ENCODE measurements at regions not wholly inside any gene's neighbourhood (a gene's known extent, or its start where the extent isn't known, plus 50 kb on each side); places are given as distances from the start of the nearest gene placed in this dataset.

DNA sequence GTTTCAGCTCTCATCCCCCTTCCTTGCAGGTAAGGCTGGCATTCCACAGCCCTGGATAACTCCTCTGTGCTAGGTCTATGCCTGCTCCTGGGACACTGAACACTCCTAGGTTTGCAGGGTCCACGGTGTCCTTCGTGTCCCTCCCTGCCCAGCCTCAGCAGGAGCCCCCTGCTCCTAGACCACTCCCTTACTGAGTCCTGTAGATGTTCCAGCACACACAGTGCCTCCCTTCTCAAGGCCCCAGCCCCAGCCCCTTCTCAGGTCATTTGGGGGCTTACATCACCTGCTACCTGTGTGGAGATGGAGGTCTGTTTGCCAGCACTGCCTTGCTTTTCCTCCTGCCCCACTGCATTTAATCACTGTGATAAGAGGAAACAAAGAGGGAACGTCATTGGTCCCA is 146.4 kb upstream of the TNP1 start:
- no peak overlapping the region for H3K4me3 ChIP-seq (ENCODE audit: low read depth, low read length, poor library complexity, severe bottlenecking)
- no TSS peak for BruUV-seq (replicated peaks)
- no peak overlapping the region for H3K27ac ChIP-seq (ENCODE audit: low read depth, low read length, poor library complexity, severe bottlenecking)
- H3K9me3 ChIP-seq (ENCODE audit: low read depth, low read length, poor library complexity, severe bottlenecking) = no peaks in the 10 kb centered on the region
- CTCF ChIA-PET = no interaction called here
- no peaks in the 10 kb centered on the region for H3K4me1 ChIP-seq (ENCODE audit: insufficient read depth, low read length, poor library complexity, severe bottlenecking)
- no peak for DNase-seq (ENCODE audit: low spot score)
- POLR2A ChIA-PET (ENCODE audit: low non-redundant PET) = no interaction called here
- peaks cover 4% of the 10 kb centered on the region for H3K27me3 ChIP-seq (replicated peaks; ENCODE audit: insufficient read depth, low read depth, low read length, poor library complexity)
- intact Hi-C loops (cut with micrococcal nuclease; ENCODE audit: unreplicated experiment) = no loop called here
- H3K36me3 ChIP-seq (ENCODE audit: insufficient read depth, low read length, poor library complexity, severe bottlenecking) = no peaks in the 10 kb centered on the region
- no peak for TF ChIP-seq EZH2 (IDR thresholded peaks at IDR 0.05; ENCODE audit: borderline replicate concordance, low read depth, low read length, poor library complexity, severe bottlenecking)
- TF ChIP-seq, protein P1, sequence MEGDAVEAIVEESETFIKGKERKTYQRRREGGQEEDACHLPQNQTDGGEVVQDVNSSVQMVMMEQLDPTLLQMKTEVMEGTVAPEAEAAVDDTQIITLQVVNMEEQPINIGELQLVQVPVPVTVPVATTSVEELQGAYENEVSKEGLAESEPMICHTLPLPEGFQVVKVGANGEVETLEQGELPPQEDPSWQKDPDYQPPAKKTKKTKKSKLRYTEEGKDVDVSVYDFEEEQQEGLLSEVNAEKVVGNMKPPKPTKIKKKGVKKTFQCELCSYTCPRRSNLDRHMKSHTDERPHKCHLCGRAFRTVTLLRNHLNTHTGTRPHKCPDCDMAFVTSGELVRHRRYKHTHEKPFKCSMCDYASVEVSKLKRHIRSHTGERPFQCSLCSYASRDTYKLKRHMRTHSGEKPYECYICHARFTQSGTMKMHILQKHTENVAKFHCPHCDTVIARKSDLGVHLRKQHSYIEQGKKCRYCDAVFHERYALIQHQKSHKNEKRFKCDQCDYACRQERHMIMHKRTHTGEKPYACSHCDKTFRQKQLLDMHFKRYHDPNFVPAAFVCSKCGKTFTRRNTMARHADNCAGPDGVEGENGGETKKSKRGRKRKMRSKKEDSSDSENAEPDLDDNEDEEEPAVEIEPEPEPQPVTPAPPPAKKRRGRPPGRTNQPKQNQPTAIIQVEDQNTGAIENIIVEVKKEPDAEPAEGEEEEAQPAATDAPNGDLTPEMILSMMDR (conservative IDR thresholded peaks at IDR 0.05; ENCODE audit: low read depth, low read length) = no peak

DNA sequence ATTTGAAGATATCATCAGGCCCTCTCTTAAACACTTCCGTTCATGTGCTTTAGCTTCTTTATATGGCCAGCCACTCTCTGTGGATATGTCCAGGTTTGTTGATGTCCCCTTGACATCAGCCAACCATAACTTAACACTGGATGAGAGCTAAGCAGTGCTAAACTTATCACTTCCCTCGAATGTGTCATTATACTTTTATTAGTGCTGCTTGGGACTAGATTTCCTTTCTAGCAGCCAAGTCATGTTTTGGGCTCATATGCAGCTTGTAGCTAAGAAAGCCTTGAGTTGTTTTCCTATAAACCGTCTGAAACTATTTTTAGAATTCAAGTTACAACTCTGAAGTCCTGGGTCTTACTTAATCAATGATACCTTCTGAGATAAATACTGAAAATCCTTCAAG is 144.8 kb upstream of the TNP1 start:
- Histone ChIP-seq H3K4me1 (ENCODE audit: insufficient read depth, low read length, poor library complexity, severe bottlenecking) (no peaks in the 10 kb centered on the region), H3K4me3 (ENCODE audit: low read depth, low read length, poor library complexity, severe bottlenecking) (no peak overlapping the region), H3K27me3 (replicated peaks; ENCODE audit: insufficient read depth, low read depth, low read length, poor library complexity) (peaks cover 4% of the 10 kb centered on the region), H3K27ac (ENCODE audit: low read depth, low read length, poor library complexity, severe bottlenecking) (no peak overlapping the region), H3K36me3 (ENCODE audit: insufficient read depth, low read length, poor library complexity, severe bottlenecking) (no peaks in the 10 kb centered on the region), H3K9me3 (ENCODE audit: low read depth, low read length, poor library complexity, severe bottlenecking) (no peaks in the 10 kb centered on the region)
- no TSS peak for BruUV-seq (replicated peaks)
- ChIA-PET POLR2A (ENCODE audit: low non-redundant PET) (no interaction called here), CTCF (no interaction called here)
- TF ChIP-seq, protein P1 (conservative IDR thresholded peaks at IDR 0.05; ENCODE audit: low read depth, low read length) = no peak
- no peak for DNase-seq (ENCODE audit: low spot score)
- intact Hi-C loops (cut with micrococcal nuclease; ENCODE audit: unreplicated experiment) = no loop called here

DNA sequence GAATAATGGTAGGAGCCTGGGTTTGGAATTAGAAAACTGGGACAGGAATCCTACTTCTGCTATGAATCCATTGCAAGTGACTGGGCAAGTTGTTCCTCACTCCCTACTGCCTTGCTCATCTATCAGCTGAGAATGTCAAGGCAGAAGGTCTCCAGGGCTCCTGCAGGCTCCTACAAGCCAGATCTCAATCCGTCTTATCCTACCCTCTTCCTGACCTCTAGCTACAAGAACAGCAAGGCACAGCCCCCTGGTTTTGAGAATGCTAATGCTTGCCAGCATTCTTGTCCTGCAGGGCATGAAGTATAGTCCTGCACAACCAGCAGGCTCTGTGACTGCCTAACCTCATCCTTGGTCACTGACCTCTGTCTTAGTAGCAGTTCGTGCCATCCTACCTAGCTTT is 141.9 kb upstream of the TNP1 start:
- BruUV-seq (replicated peaks) = no TSS peak
- H3K36me3 ChIP-seq (ENCODE audit: insufficient read depth, low read length, poor library complexity, severe bottlenecking) = no peaks in the 10 kb centered on the region
- peaks cover 18% of the 10 kb centered on the region for H3K27me3 ChIP-seq (replicated peaks; ENCODE audit: insufficient read depth, low read depth, low read length, poor library complexity)
- no peaks in the 10 kb centered on the region for H3K9me3 ChIP-seq (ENCODE audit: low read depth, low read length, poor library complexity, severe bottlenecking)
- H3K4me3 ChIP-seq (ENCODE audit: low read depth, low read length, poor library complexity, severe bottlenecking) = no peak overlapping the region
- H3K27ac ChIP-seq (ENCODE audit: low read depth, low read length, poor library complexity, severe bottlenecking) = no peak overlapping the region
- ChIA-PET CTCF (no interaction called here), POLR2A (ENCODE audit: low non-redundant PET) (no interaction called here)
- no peaks in the 10 kb centered on the region for H3K4me1 ChIP-seq (ENCODE audit: insufficient read depth, low read length, poor library complexity, severe bottlenecking)
- intact Hi-C loops (cut with micrococcal nuclease; ENCODE audit: unreplicated experiment) = no loop called here
- DNase-seq (ENCODE audit: low spot score) = no peak
- TF ChIP-seq EZH2 (IDR thresholded peaks at IDR 0.05; ENCODE audit: borderline replicate concordance, low read depth, low read length, poor library complexity, severe bottlenecking) = no peak
- TF ChIP-seq, protein P1 (conservative IDR thresholded peaks at IDR 0.05; ENCODE audit: low read depth, low read length) = no peak
